ENCODE measurements at regions not wholly inside any gene's neighbourhood (a gene's known extent, or its start where the extent isn't known, plus 50 kb on each side); places are given as distances from the start of the nearest gene placed in this dataset.
A peak's percentile ranks its signal among the peaks of the same experiment; 100 is the strongest.

GRCh38 chr1:80668372-80668771 is 1132.4 kb upstream of the ADGRL2 start:
- no peak overlapping the region for H3K27ac ChIP-seq
- no peak for TF ChIP-seq ZFX (IDR thresholded peaks at IDR 0.05; ENCODE audit: borderline replicate concordance)
- TF ChIP-seq CTCF (IDR thresholded peaks at IDR 0.05): no peak

- no peak overlapping the region for H3K27ac ChIP-seq
- TF ChIP-seq CTCF (IDR thresholded peaks at IDR 0.05): no peak
- no peak for TF ChIP-seq ZFX (IDR thresholded peaks at IDR 0.05; ENCODE audit: borderline replicate concordance)
Measured at GRCh38 chr1:80666073-80666472, 1134.7 kb upstream of the ADGRL2 start.

GRCh38 chr1:80659161-80659560 is 1141.6 kb upstream of the ADGRL2 start:
- no peak for TF ChIP-seq ZFX (IDR thresholded peaks at IDR 0.05; ENCODE audit: borderline replicate concordance)
- no peak for TF ChIP-seq CTCF (IDR thresholded peaks at IDR 0.05)
- H3K27ac ChIP-seq: no peak overlapping the region

GRCh38 chr1:80657707-80658106 is 1143.0 kb upstream of the ADGRL2 start:
- peak overlapping the region; percentile 45; the same call in 1 of the 2 replicates for H3K27ac ChIP-seq
- no peak for TF ChIP-seq ZFX (IDR thresholded peaks at IDR 0.05; ENCODE audit: borderline replicate concordance)
- no peak for TF ChIP-seq CTCF (IDR thresholded peaks at IDR 0.05)

- peak overlapping the region; percentile 45; the same call in 1 of the 2 replicates for H3K27ac ChIP-seq
- TF ChIP-seq ZFX (IDR thresholded peaks at IDR 0.05; ENCODE audit: borderline replicate concordance): no peak
- TF ChIP-seq CTCF (IDR thresholded peaks at IDR 0.05): no peak
Measured at GRCh38 chr1:80657044-80657643, 1143.6 kb upstream of the ADGRL2 start.

GRCh38 chr1:80656641-80657040 is 1144.1 kb upstream of the ADGRL2 start:
- TF ChIP-seq ZFX (IDR thresholded peaks at IDR 0.05; ENCODE audit: borderline replicate concordance): no peak
- TF ChIP-seq CTCF (IDR thresholded peaks at IDR 0.05): no peak
- H3K27ac ChIP-seq: peak overlapping the region; percentile 45

GRCh38 chr1:80656014-80656636 is 1144.6 kb upstream of the ADGRL2 start:
- no peak for TF ChIP-seq ZFX (IDR thresholded peaks at IDR 0.05; ENCODE audit: borderline replicate concordance)
- peak; percentile 79 for TF ChIP-seq CTCF (IDR thresholded peaks at IDR 0.05)
- peak overlapping the region; percentile 45 for H3K27ac ChIP-seq
